ENCODE measurements at regions not wholly inside any gene's neighbourhood (a gene's known extent, or its start where the extent isn't known, plus 50 kb on each side); places are given as distances from the start of the nearest gene placed in this dataset.

DNA sequence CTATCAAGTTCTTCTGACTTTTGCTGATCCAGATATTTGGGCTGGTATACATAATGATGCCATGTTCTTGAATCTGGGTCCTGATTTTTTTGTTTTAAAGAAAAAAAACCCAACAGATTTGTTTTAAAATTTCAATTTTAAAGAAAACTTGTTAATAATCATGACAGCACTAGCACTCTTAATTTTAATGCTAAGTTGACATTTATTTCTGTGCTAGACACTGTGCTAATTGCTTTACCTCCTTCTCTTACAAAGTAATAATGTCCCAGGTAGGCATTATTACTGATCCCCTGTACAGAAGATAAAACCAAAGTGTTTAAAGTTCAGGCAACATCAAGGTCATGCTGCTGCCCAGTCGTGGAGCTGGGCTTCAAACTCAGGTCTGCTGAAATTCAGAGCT lies 101.9 kb downstream of the ZNF608 start:
- DNase-seq = no peak

DNA sequence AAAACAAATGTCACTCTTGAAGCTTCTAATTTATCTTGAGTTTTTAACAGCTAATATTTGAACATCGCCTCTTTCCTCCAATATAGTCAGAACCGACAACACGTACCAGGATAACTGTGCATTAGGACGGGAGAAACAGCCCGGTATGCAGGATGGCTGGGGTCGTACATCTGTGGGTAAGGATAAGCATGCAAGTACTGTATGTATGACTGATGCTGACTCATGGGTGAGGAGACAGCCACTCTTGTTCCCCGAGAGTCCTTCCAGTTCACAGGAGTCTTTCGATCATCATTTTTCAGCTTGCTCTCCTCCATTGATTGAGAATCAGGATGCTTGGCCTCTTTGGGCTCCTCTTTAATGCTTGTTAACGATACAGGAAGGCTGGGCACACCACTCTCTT lies 102.3 kb downstream of the ZNF608 start:
- DNase-seq = no peak

DNA sequence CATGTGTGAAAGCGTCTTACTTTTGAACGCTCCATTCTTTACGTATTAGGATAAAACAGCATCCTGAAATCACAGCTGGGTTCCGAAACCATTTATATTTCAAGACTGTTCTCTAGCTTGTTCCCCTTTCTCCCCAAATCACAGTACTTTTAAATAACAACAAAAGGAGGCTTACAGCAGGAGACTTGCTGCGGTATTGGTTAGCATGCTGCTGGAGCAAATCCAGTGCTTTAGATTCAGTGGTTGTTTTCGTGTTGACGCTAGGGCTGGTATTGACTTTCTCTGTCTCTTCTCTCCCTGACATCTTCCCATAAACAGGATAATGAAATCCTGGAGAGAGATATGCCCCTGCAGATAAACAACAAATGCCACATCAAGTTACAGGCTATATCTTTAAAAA lies 103.1 kb downstream of the ZNF608 start:
- DNase-seq = no peak

DNA sequence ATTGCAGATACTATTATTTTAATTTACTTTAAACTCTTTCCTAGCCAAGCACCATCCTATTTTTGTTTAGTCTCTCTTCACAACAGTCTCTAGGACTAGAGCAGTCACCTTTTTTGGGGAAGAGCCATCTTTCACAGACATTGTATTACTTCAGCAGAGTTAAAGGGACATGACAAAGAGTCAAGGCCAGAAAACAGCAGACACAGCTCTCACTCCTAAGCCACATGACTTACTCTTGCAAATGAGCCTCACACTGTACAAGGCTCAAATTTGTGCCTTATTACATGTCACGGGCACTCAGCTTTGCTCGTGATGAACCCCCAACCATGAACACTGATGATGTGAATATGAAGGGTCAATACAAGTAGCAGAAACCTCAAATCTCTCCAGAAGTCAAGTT lies 104.3 kb downstream of the ZNF608 start:
- DNase-seq = no peak

DNA sequence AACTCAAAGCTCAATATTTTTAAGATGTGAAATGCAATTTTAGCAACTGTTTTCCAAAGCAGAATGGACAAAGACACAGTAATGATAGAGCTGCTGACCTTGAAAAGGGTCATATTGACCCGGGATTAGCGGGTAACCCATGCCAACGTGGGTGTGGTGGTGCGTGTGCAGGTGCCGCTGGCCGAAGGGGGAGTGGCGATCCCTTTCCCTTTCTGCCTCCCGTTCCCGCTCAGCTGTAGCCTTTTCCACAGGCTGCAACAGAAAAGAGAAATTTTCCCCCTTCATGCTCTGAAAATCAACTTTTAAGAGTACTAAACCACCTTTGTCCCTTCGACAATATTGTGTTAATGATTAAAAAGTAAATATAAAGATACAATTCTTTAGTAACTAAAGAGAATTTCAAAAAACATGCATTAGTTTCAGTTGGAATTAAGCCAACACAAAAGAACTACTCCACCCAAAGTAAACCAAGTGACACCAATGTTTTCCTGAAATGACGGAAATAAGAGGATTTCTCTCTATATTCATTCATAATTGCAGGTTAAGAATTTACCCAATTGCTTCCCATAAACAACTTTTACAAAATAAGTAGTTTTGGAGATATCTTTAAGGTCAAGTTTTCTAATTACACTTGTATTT lies 105.2 kb downstream of the ZNF608 start:
- DNase-seq = no peak

DNA sequence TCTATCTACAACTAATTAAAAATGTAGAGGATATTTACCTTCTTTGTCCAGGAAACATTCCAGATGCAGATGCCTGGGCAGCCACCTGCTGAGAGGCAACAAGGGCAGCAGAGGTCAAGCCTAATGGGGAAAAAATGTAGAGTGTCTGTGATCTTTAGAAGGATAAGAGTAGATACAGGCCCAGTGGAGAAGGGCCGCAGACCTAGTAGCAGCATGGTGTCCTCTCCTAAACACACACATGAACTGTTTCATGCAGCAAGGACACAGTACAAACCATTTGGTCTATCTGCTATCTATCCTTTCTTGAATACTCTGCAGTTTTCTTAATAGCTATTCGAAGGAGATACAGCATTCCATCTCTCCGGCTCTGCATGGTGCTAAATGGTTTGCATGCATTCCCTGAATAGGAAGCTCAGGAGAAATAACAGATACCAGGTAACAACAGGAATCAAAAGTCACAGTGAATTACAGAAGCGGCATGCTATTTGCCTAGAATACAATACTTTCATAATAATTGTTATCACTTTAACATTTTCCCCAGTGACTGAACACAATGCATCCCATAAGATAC lies 107.3 kb downstream of the ZNF608 start:
- no peak for DNase-seq

DNA sequence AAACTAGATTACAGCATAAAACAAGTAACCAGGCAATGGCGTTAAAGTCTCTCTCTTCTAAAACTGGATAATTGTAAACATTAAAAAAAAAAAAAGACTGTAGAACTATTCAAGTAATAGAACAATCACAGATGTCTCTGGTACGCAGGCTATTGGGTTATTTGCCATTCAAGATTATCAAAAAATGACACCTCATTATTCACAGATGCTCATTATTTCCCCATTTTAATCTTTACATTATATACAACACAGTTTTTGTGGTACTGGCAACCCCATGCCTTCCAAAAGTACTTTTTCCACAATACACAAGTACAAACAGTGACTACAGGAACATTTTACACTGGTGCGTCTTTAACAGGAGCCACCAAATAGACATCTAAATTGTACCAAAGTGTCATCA lies 109.4 kb downstream of the ZNF608 start:
- no peak for DNase-seq

DNA sequence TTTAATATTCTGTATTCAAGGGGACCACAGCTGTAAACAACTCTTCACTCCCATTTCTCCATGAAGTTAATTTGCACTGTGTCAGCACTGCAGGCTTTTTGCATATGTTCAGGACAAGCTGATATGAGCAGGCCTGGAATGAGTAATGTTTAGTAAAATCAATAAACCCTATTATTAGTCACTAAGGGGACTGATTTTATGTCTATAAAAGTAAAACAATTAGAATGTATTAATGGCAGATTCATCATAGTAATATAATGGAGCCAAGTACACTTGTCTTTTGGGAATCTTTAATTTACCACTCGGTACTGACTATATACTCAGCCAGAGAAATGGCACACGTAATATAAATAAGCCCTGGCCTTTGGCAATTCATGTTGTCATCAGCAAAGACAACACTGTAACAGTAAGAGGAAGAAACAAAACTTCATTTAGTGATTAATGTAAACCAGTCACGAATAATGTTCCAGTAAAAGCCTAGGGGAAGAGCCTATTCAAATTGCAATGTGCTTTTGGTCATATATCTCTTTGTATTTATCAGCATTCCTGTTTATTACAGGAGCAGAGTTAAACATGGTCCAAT lies 111.6 kb downstream of the ZNF608 start:
- DNase-seq = no peak

DNA sequence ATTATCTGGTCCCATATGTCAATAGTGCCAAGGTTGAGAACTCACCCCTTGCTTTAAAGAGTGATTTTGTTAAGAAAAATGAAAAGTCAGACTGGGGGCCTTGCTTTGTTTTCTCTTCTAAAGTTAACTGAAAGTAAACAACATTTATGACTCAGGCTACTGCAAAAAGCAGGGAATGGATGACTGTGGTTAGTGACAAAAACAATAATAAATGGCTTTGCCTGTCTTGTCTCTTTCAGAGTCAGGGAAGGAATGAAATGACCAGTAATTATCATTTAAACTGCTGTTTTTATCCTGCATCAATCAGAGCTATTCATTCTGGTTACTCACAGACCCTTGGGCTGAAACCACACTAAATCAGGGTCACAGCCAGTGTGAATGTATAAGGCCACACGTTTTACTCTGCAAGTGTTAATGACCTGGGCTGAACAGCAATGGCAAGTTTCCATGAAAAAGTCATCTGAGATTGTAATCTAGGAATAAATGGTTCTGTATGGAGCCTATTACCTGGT lies 112.2 kb downstream of the ZNF608 start:
- no peak for DNase-seq

DNA sequence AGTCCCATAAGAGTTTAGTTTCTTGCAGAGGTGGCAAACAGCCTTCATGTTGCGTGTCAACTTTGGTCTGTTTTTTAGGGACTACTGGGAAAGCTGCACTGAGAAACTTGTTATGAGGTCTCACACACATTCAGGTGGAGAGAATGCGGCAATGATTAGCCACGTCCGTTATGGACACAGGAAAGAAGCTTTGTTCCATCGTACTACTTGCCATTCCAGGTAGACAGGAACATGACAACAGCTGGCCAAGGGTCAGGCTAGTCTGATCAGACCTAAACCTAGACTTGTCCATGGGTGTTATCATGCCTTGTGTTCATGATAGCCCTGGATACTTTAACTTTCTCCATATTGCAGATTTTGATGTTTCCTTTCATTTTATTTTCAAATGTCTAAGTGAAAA lies 113.2 kb downstream of the ZNF608 start:
- DNase-seq = no peak

DNA sequence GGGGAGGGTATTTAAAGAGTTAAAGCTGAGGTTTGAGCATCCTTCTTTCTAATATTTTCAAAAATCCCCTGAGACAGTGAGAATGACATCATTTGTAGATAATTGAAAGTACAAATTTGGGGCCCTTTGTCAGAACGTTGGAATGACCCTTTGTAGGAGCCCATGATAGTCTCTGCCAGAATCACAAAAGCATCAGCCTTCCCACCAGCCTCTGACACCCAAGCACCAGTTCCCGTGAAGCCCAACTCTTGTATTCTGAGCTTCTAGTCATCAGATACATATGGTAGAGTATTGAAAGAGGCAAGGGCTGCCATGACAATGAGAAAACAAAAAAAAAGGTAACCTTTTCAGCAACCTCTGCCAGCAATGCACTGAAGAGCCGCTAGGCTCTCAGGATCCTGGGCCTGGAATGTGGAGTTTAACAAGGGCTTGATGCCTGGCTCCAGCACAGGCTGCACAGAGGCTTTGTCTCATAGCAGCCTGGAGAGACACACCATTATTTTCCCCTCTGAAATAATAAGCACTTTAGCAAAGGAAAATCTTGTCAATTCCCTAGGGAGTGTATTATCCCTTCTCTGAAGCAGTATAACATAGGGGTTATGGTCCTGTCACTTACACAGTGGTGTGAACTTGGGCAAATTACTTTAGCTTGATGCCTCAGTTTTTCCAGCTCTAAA lies 114.4 kb downstream of the ZNF608 start:
- DNase-seq = no peak

DNA sequence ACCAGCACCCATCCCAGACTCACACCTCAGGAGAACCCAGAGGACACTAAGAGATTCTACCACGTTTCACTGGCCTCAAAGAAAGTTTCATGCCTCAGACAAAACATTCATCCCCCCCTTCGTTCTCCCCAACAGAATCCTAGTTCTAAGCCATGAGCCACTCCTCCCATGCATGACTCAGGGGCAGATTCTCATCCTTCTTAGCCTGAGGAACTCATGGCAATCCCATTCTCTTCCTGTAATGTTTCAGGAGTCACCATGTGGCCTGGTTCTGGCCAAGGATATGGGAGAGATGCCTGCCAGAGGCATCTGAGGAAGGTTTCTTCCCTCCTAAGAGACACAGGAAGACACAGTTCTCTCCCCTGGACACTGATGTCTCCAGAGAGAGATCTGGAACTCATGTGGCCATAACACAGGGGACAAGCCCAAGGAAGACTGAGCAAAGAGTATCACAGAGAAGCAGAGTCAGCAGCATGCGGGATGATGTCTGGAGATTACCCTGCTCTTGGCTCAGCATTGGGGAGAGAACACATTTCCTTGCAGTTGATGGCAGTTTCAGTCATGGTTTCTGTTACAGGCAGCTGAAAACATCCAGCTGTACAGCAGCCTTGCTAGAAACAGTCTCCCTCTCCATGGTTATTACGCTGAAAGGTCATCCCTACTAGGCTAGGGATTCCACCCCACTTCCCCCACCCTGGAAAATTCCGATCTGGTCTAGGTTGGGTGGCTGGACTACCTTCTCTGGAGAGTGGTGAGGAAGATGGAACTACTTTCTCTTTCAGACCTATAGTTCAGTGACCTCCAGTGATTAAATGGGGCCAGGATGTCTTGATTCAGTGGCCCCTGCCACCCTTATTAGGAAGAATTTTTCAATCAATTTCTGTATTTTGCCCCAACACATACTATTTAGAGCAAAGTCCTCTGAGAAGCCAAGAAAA lies 115.4 kb downstream of the ZNF608 start:
- DNase-seq = no peak

DNA sequence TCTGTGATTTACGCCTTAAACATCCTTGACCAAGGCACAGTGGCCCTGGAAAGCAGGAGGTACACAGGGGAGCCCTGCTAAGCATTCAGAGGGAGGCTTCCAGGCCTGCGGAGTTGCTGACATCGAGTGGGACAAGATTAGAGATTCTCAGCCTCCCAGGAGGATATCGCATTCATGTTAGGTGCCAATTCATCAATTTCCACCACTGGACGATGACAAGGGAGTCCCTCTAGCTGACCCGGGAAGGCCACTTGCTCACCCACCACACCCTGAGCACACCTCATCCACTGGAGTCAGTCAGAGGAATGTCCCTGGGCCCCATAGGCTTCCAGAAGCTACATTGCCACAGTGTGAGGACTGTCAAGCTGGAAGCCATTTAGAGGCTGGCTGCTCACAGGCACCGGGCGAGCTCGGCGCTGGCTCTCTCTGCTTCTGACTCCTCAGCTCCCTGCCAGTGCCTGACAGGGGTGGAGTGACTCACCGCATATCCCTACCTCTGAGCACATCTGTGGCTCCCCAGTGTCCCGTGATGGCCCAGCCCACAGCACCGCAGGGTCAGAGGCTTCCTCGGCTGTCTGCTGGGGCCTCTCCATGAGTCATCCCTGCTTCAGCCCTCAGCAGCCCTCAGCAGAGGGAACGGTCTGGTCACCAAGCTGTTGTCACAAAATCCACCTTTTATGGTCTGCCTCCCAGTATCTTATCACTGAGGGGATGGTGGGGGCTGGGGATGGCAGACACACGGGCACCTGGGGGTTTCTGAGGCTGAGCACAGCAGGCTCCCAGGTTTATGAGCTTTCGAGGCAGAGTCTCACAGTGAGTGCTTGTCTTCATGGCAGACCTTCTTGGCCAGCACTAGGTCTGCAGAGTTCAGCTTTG lies 117.5 kb downstream of the ZNF608 start:
- no peak for DNase-seq

DNA sequence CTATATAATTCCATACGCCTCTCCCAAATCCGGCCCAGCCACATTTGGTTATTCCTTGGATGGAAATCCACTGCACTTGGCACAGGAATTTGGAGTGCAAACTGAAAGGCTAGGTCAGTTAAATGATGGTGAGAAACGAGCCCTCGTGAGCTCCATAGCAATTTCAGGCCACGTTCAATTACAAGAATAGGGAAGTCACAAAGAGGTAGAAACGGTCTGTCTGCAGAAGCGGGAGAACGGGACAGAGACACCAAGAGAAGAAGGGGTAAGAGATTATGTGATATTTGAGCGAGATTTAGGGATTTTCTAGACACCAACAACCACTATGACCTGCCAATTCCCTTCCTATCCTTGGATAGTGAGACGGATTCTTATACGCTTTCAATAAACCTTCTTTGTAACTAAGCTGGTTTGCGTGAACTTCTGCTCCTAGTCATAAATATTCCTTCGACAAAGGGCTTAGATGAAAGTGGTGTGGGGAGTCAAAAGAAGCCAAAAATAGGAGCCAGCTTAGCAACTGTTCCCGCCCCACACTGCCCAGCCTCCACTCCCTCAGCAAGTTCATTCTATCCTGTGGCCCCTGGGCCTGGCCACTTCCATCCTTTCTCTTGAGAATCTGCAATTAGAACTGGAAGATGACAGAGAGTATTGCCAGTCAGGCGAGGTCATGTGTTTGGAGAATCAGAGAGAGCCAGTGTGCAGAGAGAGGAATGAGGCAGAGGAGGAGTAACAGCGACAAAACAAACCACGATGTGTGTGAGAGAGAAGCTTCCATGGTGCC lies 118.4 kb downstream of the ZNF608 start:
- DNase-seq = no peak

DNA sequence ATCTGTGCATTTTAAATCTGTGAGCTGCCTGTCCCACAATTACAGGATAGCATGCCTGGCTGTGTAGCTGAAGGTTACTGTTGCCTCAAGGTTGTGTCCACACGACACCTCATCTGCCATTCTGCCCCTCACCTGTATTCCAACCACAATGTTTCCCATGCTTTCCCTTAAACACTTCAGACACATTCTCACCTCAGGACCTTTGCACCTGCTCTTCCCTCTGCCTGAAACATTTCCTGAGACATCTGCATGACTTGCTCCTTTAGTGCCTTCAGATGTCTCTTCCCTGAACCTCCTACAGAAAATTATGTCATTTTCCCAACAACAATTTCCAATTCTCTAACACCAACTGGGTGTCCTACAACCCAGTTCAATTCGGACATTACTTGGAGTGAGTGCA lies 120.4 kb downstream of the ZNF608 start:
- DNase-seq = no peak

DNA sequence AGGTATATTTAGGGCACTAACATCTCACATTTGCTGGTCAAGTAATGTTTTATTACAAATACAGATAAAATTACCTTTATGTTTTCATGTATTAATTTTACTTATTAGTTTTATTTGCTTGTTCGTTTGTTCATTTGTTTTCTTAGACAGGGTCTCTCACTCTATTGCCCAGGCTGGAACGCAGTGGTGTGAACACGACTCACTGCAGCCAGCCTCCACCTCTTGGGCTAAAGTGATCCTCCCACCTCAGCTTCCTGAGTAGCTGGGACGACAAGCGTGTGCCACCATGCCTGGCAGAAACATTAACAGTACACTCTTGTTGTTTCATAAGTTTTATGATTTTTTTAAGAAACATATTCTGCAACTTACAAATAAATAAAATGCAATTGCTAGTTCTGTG lies 123.2 kb downstream of the ZNF608 start:
- DNase-seq = no peak

DNA sequence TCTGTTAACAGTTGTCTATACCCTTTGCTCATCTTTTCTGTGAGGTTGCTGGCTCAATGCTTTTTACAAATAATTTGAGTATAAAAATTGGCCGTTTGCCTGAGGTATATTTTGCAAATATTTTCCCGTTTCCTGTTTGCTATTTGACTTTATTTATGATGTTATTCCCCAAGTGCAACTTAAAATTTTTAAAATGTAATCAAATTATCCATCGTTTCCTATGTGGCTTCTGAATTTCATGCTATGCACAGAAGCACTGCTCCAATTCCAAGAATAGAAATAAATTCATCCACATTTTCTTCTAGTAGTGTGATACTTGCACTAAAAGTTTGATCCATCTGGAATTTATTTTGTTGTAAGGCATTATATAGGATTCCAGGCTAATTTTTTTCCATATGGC lies 123.6 kb downstream of the ZNF608 start:
- no peak for DNase-seq

DNA sequence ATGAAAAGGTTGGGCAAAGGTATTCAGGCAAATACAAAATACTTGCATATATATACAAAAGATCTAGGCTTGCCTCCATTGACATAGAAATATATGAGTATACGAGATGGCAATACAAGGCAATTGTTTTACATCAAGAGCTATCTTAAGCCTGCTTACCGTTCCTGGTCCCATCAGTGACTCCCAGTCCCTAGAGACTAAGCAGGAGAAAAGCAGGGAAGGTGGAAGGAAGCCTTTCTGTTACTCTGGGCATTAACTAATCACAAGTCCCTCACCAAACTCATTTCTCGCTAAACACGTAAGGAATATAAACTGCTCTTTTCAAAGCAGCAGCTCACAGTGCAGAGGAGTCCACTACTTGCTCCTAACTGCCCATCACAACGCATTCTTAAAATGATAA lies 125.2 kb downstream of the ZNF608 start:
- no peak for DNase-seq

DNA sequence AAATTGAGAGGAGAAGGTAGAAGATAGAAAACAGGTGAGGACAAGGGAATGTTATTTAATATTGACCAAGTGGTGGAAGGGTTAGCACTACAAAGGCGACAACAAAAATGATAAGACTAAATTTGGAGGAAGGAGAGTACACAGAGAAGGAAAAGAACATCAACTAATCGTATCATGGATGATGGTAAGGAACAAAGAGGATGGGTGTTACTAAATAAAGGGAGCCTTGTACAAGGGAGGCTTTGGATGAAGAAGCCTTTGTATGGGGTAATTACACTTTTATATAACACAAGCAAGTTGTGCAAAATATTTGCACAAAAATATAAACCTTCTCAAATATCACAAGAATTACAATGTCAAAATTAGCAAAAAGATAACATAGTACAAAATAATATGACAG lies 125.7 kb downstream of the ZNF608 start:
- DNase-seq = no peak

DNA sequence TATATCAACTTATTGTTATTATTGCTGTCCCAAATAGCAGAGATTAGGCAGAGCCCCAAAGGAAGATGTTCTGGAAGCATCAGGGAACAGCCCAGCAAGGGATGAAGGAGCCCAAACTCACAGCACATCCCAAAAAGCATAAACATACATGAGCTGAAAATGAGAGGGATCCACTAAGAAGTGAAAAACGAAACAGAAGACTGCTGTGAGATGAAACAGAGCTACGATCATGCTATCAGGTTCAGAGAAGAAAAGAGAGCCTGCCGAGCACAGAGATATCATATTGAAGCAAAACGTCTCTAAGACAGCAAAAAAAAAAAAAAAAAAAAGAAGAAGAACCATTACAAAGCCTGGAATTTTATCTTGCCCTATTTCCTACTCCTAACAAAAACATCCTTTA lies 127.3 kb downstream of the ZNF608 start:
- no peak for DNase-seq

DNA sequence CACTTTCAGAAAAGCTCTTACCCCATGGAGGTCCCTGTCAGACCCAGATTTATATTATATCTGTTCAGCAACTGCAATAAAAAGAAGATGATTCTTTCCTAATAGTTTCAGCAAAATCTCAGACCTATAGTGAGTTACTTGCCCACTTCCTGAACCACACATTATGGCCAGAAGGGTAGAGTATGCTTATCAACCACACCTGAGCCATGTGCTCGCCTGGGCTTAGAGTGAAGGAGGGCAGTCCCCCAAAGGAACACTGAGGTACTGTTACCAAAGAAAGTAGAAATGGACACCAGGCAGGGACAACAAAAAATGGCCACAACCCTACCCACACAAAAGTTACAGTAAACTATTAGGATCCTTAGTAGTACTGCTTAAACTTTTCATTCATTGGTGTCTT lies 128.7 kb downstream of the ZNF608 start:
- no peak for DNase-seq

Data from effector CD8-positive, alpha-beta T cell (primary cell).